EH (cell line): ENCODE measurements at regions not wholly inside any gene's neighbourhood (a gene's known extent, or its start where the extent isn't known, plus 50 kb on each side); places are given as distances from the start of the nearest gene placed in this dataset.

Experiments
- DNase-seq: peaks from one replicate; pipeline ENCODE4 v3.0.0-alpha.2; 2015; ENCODE audit warnings: low read depth

- DNase-seq = peak; percentile 2
Measured at GRCh38 chr4:157521906-157522305, 301.4 kb downstream of the GRIA2 start.

DNA sequence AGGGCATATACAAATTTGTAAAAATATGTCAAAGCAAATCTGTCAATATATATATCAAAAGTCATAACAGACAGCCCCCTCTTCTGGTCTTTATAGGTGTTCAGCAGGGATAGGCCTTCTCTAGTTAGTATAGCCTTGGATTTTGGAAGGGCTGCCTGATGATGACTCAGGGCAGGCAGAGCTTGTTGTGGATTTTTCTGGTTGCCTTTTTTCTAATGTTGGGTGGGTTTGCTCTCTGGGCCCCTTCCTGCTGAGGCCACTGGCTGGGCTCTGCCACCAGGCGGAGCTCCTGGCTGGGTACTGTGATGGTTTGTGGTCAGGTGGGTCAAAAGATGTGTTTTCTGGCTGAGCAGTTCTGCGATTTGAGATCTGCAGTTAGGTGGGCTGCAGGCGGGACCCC is 294.2 kb downstream of the GRIA2 start:
- DNase-seq = no peak

GRCh38 chr4:157509341-157509740 is 288.8 kb downstream of the GRIA2 start:
- DNase-seq = no peak

DNA sequence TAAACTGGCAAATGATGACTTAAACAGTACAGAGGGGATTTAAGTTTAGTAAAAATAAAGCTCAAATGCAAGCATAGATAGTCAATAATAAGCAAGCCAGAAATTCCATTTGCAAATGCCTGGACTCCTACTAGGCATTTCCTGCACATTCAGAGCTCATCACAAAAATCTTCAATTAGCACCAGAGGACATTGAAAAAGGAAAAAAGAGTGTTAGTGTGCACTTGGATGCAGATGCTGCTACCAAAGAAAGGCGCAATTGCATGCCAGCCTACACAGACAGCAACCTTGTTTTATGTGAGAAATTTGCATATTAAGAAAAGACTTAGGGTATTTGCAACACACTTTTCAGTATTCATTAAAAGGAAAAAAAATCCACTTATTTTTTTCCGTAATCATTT is 282.1 kb downstream of the GRIA2 start:
- no peak for DNase-seq

- no peak for DNase-seq
Measured at GRCh38 chr4:157459785-157460184, 239.3 kb downstream of the GRIA2 start.

- no peak for DNase-seq
Measured at GRCh38 chr4:157447195-157447594, 226.7 kb downstream of the GRIA2 start.

DNA sequence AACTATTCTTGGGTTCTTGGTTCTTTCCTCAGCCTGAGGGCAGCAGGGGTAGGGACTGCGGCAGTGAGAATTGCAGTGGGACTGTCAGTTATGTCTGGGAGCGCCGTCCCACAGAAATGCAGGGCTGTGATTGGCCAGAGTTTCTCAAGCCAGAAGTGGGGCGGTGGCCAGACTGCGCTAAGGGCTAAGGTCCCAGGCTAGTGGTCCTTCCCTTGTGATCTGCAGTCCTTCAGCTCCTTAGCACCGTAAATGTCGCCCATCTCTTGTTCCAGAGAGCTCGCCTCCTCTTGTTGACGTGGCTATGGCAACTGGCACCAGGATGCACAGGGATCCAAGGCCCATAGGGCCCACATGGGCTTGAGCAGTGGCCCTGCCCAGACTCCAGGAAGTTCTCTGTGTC is 223.5 kb downstream of the GRIA2 start:
- DNase-seq = no peak

DNA sequence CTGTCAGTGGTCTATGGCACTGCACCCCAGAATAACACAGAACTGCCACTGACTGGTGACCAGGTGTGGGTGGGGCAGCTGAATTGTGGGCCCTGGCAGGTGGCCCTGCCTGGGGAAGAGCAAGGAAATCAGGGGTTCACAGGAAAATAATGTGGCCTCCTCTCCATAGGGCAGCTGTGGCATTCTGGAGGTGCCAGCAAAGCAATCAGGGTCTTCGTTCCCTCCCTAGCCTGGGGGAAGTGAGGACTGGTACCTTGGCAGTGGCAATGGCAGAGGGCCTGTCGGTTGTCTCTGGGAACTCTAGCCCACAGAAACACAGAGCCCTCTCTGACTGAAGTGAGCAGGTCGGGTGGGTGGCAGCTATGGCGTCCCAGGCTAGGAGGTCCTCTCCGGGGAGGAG is 223.0 kb downstream of the GRIA2 start:
- DNase-seq = no peak

- no peak for DNase-seq
Measured at GRCh38 chr4:157425897-157426296, 205.4 kb downstream of the GRIA2 start.

DNA sequence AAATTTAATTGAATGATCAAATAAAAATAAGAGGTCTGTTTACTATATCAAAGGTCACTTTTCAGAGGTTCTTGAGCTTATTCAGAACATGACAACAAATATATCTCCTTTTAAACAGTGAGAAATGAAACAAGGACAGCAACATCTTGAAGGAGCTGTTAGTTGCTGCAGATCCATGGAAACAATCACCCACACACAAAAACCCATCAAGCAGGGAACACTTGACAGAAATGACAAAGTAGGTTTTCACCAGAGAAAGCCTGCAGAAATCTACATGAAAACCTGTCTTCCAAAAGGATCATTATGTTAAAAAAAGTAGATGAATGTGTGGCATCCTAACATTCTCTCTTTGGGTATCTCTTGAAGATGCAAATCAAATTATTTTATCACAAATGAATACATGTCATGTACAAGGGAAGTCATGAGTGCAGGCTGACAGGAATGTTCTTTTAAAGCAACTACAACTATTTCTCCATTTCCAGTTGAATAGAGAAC is 203.0 kb downstream of the GRIA2 start:
- no peak for DNase-seq

DNA sequence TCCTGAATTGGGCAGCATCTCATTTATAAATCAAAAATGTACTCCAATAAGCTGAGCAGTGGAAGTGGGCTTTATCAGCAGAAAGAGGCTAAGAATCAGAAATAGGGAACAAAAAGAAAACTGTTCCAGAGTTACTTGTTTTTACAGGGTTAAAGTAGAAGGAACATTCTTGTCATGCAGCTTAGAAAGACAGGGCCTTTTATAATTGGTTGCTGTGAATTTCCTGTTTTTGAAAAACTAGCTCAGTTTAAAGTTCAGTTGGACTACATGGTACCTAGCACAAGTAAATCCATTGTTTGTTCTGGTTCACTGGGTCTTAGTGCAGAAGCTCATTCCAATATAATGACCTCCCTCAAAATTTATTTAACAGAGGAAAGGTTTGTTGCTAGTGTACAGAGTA is 200.8 kb downstream of the GRIA2 start:
- DNase-seq = no peak
